ENCODE measurements at regions not wholly inside any gene's neighbourhood (a gene's known extent, or its start where the extent isn't known, plus 50 kb on each side); places are given as distances from the start of the nearest gene placed in this dataset.

- DNase-seq (ENCODE audit: low spot score) = no peak
- no peak for TF ChIP-seq CTCF (conservative IDR thresholded peaks at IDR 0.05; ENCODE audit: low read depth)
- POLR2A ChIA-PET (ENCODE audit: low non-redundant PET) = no interaction called here
- CTCF ChIA-PET = no interaction called here
- H3K27ac ChIP-seq = no peak overlapping the region
Measured at GRCh38 chr18:37962316-37962966, 396.8 kb upstream of the CELF4 start.

- ChIA-PET CTCF (no interaction called here), POLR2A (ENCODE audit: low non-redundant PET) (no interaction called here)
- no peak overlapping the region for H3K27ac ChIP-seq
Measured at GRCh38 chr18:37958499-37958898, 392.9 kb upstream of the CELF4 start.

GRCh38 chr18:37956902-37957301 lies 391.3 kb upstream of the CELF4 start:
- ChIA-PET POLR2A (ENCODE audit: low non-redundant PET) (no interaction called here), CTCF (interaction anchor here (0.7 kb wide), 1 partner anchor 239 kb away, joined by 4 read pairs; no protein-coding TSS in a partner anchor)
- DNase-seq (ENCODE audit: low spot score) = no peak
- no peak for TF ChIP-seq CTCF (conservative IDR thresholded peaks at IDR 0.05; ENCODE audit: low read depth)
- H3K27ac ChIP-seq = no peak overlapping the region

More at GRCh38 chr18:37958499-37958898, 392.9 kb upstream of the CELF4 start:
- DNase-seq (ENCODE audit: low spot score) = no peak
- TF ChIP-seq CTCF (conservative IDR thresholded peaks at IDR 0.05; ENCODE audit: low read depth) = no peak

- no peak for TF ChIP-seq CTCF (conservative IDR thresholded peaks at IDR 0.05; ENCODE audit: low read depth)
- DNase-seq (ENCODE audit: low spot score) = no peak
- no peak overlapping the region for H3K27ac ChIP-seq
- POLR2A ChIA-PET (ENCODE audit: low non-redundant PET) = no interaction called here
- CTCF ChIA-PET = no interaction called here
Measured at GRCh38 chr18:37956020-37956419, 390.4 kb upstream of the CELF4 start.

- H3K27ac ChIP-seq = no peak overlapping the region
- ChIA-PET CTCF (no interaction called here), POLR2A (ENCODE audit: low non-redundant PET) (no interaction called here)
- no peak for DNase-seq (ENCODE audit: low spot score)
- no peak for TF ChIP-seq CTCF (conservative IDR thresholded peaks at IDR 0.05; ENCODE audit: low read depth)
Measured at GRCh38 chr18:37955201-37955600, 389.6 kb upstream of the CELF4 start.

- TF ChIP-seq CTCF (conservative IDR thresholded peaks at IDR 0.05; ENCODE audit: low read depth) = no peak
- H3K27ac ChIP-seq = no peak overlapping the region
- ChIA-PET CTCF (no interaction called here), POLR2A (ENCODE audit: low non-redundant PET) (no interaction called here)
- no peak for DNase-seq (ENCODE audit: low spot score)
Measured at GRCh38 chr18:37953876-37954275, 388.3 kb upstream of the CELF4 start.

All from RWPE1 (cell line).